ENCODE measurements at regions not wholly inside any gene's neighbourhood (a gene's known extent, or its start where the extent isn't known, plus 50 kb on each side); places are given as distances from the start of the nearest gene placed in this dataset.
A peak's percentile ranks its signal among the peaks of the same experiment; 100 is the strongest.

- WGBS, 2 experiments (ENCODE audit: insufficient coverage in 2 of 2): 82 to 100% methylated on average over 1 of the region's 2 CpGs
- no peak overlapping the region for H3K27ac ChIP-seq (ENCODE audit: low read depth, low read length, severe bottlenecking)
- H3K9me3 ChIP-seq (ENCODE audit: control insufficient read depth, low read length): no peaks in the 10 kb centered on the region
- H3K4me1 ChIP-seq (ENCODE audit: control insufficient read depth, insufficient read depth, low read length, poor library complexity, severe bottlenecking): no peaks in the 10 kb centered on the region
- H3K4me3 ChIP-seq (ENCODE audit: extremely low read depth, insufficient read depth, low read length, poor library complexity, severe bottlenecking): no peak overlapping the region
- no peaks in the 10 kb centered on the region for H3K36me3 ChIP-seq (ENCODE audit: control insufficient read depth, insufficient read depth, low read length)
These were observed 415.7 kb upstream of the THBS1 start for GRCh38 chr15:39165020-39165706.

DNA sequence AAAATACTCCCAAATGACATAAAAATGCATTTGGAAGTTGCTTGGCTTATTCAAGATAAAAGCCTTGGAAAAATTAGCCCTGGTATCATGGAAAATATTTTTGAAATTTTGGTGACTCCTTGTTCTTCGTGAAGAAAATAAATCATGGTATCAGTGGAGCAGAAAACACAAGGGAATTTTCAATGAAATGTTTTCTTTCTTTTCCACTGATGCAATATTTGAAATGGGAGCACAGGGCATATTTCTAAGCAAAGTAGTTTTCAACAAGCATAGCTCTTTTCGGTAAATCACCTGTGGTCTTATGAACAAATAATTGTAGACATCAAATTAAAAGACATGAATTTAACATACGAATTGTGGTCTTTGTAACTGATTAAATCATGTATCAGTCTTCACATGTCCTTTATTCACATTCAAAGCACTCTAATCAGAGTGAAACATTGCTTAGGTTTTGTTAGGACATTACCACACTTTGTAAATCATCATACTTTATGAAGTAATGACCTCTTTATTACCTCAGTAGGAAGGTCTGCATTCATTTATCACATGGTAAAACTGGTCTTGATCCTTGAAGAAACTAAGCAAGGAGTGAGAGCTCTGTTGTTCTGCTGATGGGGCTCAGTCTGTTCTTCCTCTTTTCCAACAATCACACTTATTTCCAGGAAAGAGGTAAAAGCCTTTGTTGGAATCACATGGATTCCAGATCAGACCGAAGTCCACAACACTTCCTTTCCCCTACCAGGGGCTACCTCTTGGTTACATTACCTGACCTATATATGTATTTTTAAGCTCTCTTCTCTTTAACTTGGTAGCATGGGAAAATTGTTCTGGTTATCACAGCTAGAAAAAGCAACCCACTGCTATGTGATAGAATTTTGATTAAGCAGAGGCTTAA lies 413.5 kb upstream of the THBS1 start:
- Histone ChIP-seq H3K9me3 (ENCODE audit: control insufficient read depth, low read length) (no peaks in the 10 kb centered on the region), H3K36me3 (ENCODE audit: control insufficient read depth, insufficient read depth, low read length) (no peaks in the 10 kb centered on the region), H3K27ac (ENCODE audit: low read depth, low read length, severe bottlenecking) (no peak overlapping the region), H3K4me1 (ENCODE audit: control insufficient read depth, insufficient read depth, low read length, poor library complexity, severe bottlenecking) (peaks cover 9% of the 10 kb centered on the region), H3K4me3 (ENCODE audit: extremely low read depth, insufficient read depth, low read length, poor library complexity, severe bottlenecking) (no peak overlapping the region)
- 61 to 100% methylated on average over 1 to 2 of the region's 4 CpGs for WGBS, 2 experiments (ENCODE audit: insufficient coverage in 2 of 2)

GRCh38 chr15:39171944-39172368 lies 408.9 kb upstream of the THBS1 start:
- no peaks in the 10 kb centered on the region for H3K36me3 ChIP-seq (ENCODE audit: control insufficient read depth, insufficient read depth, low read length)
- H3K27ac ChIP-seq (ENCODE audit: low read depth, low read length, severe bottlenecking): peak overlapping the region; percentile 60
- WGBS, 2 experiments (ENCODE audit: insufficient coverage in 2 of 2): 75 to 94% methylated on average over 3 of the region's 3 CpGs
- no peaks in the 10 kb centered on the region for H3K9me3 ChIP-seq (ENCODE audit: control insufficient read depth, low read length)
- H3K4me1 ChIP-seq (ENCODE audit: control insufficient read depth, insufficient read depth, low read length, poor library complexity, severe bottlenecking): peaks cover 18% of the 10 kb centered on the region
- H3K4me3 ChIP-seq (ENCODE audit: extremely low read depth, insufficient read depth, low read length, poor library complexity, severe bottlenecking): no peak overlapping the region

DNA sequence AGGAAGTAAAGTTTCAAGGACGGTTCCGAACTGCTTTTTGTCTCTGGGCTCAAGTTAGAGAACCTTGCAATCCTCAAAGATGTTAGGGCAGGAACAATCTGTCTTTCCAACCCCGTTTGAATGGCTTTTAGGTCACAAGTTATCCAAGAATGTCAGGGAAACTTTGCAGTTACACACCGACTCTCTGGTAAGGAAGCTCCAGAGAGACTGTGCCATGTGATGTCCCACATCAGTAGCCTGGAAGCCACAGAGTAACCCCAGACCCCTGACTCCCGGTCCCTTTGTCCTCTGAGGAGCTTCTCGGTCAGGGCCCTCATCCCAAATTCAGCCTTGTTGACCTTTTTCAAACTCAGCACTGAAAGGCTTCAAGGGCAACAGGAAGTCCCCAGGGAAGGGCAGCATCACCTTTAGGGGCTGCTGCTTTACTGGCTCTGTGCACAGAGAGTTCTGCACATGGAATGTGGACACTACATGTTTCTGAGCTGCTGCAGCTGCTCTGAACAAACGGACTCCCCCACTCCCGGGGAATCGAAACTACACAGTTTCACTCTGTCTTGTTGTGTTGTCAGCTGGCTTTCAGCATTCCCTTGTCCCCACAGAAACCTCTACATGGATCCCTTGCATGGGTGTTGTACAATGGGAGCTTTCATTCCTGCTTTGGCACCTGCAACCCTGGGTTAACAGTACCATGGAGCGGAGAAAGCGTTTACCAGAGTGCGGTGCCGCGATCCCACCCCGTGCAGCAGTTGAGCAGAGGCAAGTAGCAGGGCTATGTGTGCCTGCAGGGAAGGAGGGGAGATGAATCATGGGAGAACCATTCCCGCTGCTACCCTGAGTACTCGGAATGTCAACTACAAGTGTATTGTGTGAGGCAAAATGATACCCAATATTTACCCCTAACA lies 408.2 kb upstream of the THBS1 start:
- peak overlapping the region; percentile 60 for H3K27ac ChIP-seq (ENCODE audit: low read depth, low read length, severe bottlenecking)

GRCh38 chr15:39173426-39173825 lies 407.5 kb upstream of the THBS1 start:
- Histone ChIP-seq H3K4me1 (ENCODE audit: control insufficient read depth, insufficient read depth, low read length, poor library complexity, severe bottlenecking) (peaks cover 18% of the 10 kb centered on the region), H3K27ac (ENCODE audit: low read depth, low read length, severe bottlenecking) (no peak overlapping the region), H3K9me3 (ENCODE audit: control insufficient read depth, low read length) (no peaks in the 10 kb centered on the region), H3K36me3 (ENCODE audit: control insufficient read depth, insufficient read depth, low read length) (no peaks in the 10 kb centered on the region), H3K4me3 (ENCODE audit: extremely low read depth, insufficient read depth, low read length, poor library complexity, severe bottlenecking) (no peak overlapping the region)
- WGBS, 2 experiments (ENCODE audit: insufficient coverage in 2 of 2): 94 to 95% methylated on average over 2 of the region's 4 CpGs

More for the DNA sequence above, 408.2 kb upstream of the THBS1 start:
- Histone ChIP-seq H3K4me1 (ENCODE audit: control insufficient read depth, insufficient read depth, low read length, poor library complexity, severe bottlenecking) (peaks cover 18% of the 10 kb centered on the region), H3K4me3 (ENCODE audit: extremely low read depth, insufficient read depth, low read length, poor library complexity, severe bottlenecking) (no peak overlapping the region), H3K36me3 (ENCODE audit: control insufficient read depth, insufficient read depth, low read length) (no peaks in the 10 kb centered on the region), H3K9me3 (ENCODE audit: control insufficient read depth, low read length) (no peaks in the 10 kb centered on the region)
- WGBS, 2 experiments (ENCODE audit: insufficient coverage in 2 of 2): 72 to 79% methylated on average over 15 of the region's 17 CpGs

DNA sequence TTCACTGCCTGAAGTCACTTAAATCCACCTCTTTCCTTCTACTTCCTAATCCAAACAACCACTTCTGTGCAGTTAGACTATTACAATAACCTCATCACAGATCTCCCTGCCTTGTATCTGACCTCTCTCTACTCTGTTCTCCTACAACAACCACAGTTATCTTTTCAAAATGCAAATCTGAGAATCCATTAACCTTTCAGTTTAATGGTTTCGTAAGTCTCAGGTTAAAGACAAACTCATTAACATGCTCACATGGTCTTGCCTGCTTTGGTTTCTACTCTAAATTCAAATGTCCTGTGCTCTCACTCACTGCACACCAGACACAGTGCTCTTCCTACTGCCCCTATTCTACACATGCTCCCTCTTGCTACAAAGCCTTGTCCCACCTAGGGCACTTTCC lies 406.5 kb upstream of the THBS1 start:
- 80 to 93% methylated on average over 1 of the region's 1 CpG for WGBS, 2 experiments (ENCODE audit: insufficient coverage in 2 of 2)
- peaks cover 18% of the 10 kb centered on the region for H3K4me1 ChIP-seq (ENCODE audit: control insufficient read depth, insufficient read depth, low read length, poor library complexity, severe bottlenecking)
- no peaks in the 10 kb centered on the region for H3K9me3 ChIP-seq (ENCODE audit: control insufficient read depth, low read length)
- no peak overlapping the region for H3K27ac ChIP-seq (ENCODE audit: low read depth, low read length, severe bottlenecking)
- no peaks in the 10 kb centered on the region for H3K36me3 ChIP-seq (ENCODE audit: control insufficient read depth, insufficient read depth, low read length)
- H3K4me3 ChIP-seq (ENCODE audit: extremely low read depth, insufficient read depth, low read length, poor library complexity, severe bottlenecking): no peak overlapping the region

GRCh38 chr15:39176030-39176429 lies 404.8 kb upstream of the THBS1 start:
- no peaks in the 10 kb centered on the region for H3K36me3 ChIP-seq (ENCODE audit: control insufficient read depth, insufficient read depth, low read length)
- 83 to 87% methylated on average over 1 to 3 of the region's 3 CpGs for WGBS, 2 experiments (ENCODE audit: insufficient coverage in 2 of 2)

GRCh38 chr15:39177561-39177960 lies 403.3 kb upstream of the THBS1 start:
- peaks cover 13% of the 10 kb centered on the region for H3K4me1 ChIP-seq (ENCODE audit: control insufficient read depth, insufficient read depth, low read length, poor library complexity, severe bottlenecking)
- H3K4me3 ChIP-seq (ENCODE audit: extremely low read depth, insufficient read depth, low read length, poor library complexity, severe bottlenecking): no peak overlapping the region
- no peak overlapping the region for H3K27ac ChIP-seq (ENCODE audit: low read depth, low read length, severe bottlenecking)
- no peaks in the 10 kb centered on the region for H3K9me3 ChIP-seq (ENCODE audit: control insufficient read depth, low read length)
- 87 to 97% methylated on average over 2 to 4 of the region's 4 CpGs for WGBS, 2 experiments (ENCODE audit: insufficient coverage in 2 of 2)
- no peaks in the 10 kb centered on the region for H3K36me3 ChIP-seq (ENCODE audit: control insufficient read depth, insufficient read depth, low read length)

More at GRCh38 chr15:39176030-39176429, 404.8 kb upstream of the THBS1 start:
- Histone ChIP-seq H3K27ac (ENCODE audit: low read depth, low read length, severe bottlenecking) (no peak overlapping the region), H3K9me3 (ENCODE audit: control insufficient read depth, low read length) (no peaks in the 10 kb centered on the region), H3K4me3 (ENCODE audit: extremely low read depth, insufficient read depth, low read length, poor library complexity, severe bottlenecking) (no peak overlapping the region), H3K4me1 (ENCODE audit: control insufficient read depth, insufficient read depth, low read length, poor library complexity, severe bottlenecking) (peaks cover 18% of the 10 kb centered on the region)

GRCh38 chr15:39180030-39180429 lies 400.8 kb upstream of the THBS1 start:
- Histone ChIP-seq H3K36me3 (ENCODE audit: control insufficient read depth, insufficient read depth, low read length) (no peaks in the 10 kb centered on the region), H3K4me1 (ENCODE audit: control insufficient read depth, insufficient read depth, low read length, poor library complexity, severe bottlenecking) (peaks cover 5% of the 10 kb centered on the region), H3K27ac (ENCODE audit: low read depth, low read length, severe bottlenecking) (no peak overlapping the region), H3K4me3 (ENCODE audit: extremely low read depth, insufficient read depth, low read length, poor library complexity, severe bottlenecking) (no peak overlapping the region), H3K9me3 (ENCODE audit: control insufficient read depth, low read length) (no peaks in the 10 kb centered on the region)
- no CpG with 5 or more reads among the region's 1 CpG for WGBS, 2 experiments (ENCODE audit: insufficient coverage in 2 of 2)

- Histone ChIP-seq H3K9me3 (ENCODE audit: control insufficient read depth, low read length) (no peaks in the 10 kb centered on the region), H3K4me3 (ENCODE audit: extremely low read depth, insufficient read depth, low read length, poor library complexity, severe bottlenecking) (no peak overlapping the region), H3K36me3 (ENCODE audit: control insufficient read depth, insufficient read depth, low read length) (no peaks in the 10 kb centered on the region), H3K27ac (ENCODE audit: low read depth, low read length, severe bottlenecking) (no peak overlapping the region), H3K4me1 (ENCODE audit: control insufficient read depth, insufficient read depth, low read length, poor library complexity, severe bottlenecking) (peaks cover 5% of the 10 kb centered on the region)
These were observed 400.4 kb upstream of the THBS1 start for GRCh38 chr15:39180483-39180933.

All from mesodermal cell (in vitro differentiated cells).